HG03558 (cell line): ENCODE measurements at regions not wholly inside any gene's neighbourhood (a gene's known extent, or its start where the extent isn't known, plus 50 kb on each side); places are given as distances from the start of the nearest gene placed in this dataset.
"Not testable (repeated sequence)": the region's sequence is repeated elsewhere in the genome, so short reads cannot be mapped to it uniquely, and the experiment has no call there.

Source experiments
- ATAC-seq: cut with Tn5 transposase; IDR thresholded peaks from one replicate; pipeline ENCODE4 v1.9.1; 2021; ENCODE audit warnings: moderate number of reproducible peaks; ENCODE audit not compliant: unreplicated experiment; ENCODE audit errors: extremely low read depth

- no peak for ATAC-seq
These were observed 1383.3 kb upstream of the PCDH7 start for GRCh38 chr4:29336861-29337260.

GRCh38 chr4:29372971-29373370, 1347.2 kb upstream of the PCDH7 start:
- no peak for ATAC-seq

DNA sequence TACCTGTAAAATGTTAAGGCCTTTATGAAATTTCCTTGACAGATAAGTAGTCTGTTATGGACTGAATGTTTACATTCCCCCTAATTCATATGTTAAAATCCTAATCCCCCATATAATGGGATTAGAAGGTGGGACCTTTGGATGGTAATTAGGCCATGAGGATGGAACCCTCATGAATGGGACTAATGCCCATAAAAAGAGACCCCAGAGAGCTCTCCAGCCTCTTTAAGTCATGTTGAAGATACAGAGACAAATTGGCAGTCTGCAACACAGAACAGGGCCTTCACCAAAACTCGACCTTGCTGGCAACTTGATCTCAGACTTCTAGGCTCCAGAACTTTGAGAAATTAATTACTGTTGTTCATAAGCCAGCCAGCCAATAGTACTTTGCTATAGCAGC, 1344.5 kb upstream of the PCDH7 start:
- no peak for ATAC-seq

DNA sequence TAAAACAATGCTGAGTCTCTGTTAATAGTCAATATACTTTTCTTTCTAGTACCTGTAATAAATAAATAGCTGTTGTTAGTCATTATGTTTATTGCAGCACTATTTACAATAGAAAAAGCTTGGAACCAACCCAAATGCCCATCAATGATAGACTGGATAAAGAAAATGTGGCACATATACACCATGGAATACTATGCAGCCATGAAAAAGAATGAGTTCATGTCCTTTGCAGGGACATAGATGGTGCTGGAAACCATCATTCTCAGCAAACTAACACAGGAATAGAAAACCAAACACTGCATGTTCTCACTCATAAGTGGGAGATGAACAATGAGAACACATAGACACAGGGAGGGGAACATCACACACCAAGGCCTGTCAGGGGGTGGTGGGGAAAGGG, 1341.9 kb upstream of the PCDH7 start:
- not testable (repeated sequence) for ATAC-seq

- no peak for ATAC-seq
These were observed 1329.2 kb upstream of the PCDH7 start for GRCh38 chr4:29390921-29391320.

DNA sequence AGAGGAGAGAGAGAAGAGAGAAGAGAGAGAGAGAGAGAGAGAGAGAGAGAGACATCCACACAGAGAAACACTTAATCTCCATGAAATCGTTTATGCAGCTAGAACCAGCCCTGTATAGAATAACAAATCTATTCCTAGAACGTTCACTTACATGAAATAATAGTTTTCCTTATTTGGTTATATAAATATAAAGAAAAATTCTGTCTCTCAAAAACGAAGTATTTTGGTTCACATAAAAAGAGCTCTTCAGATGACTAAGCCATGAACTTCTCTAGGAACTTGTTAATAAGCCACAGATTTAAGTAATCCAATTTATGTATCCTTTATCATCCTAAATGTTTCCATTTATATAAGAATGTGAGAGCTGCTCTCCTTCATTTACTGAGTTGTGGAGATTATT, 1315.1 kb upstream of the PCDH7 start:
- no peak for ATAC-seq

DNA sequence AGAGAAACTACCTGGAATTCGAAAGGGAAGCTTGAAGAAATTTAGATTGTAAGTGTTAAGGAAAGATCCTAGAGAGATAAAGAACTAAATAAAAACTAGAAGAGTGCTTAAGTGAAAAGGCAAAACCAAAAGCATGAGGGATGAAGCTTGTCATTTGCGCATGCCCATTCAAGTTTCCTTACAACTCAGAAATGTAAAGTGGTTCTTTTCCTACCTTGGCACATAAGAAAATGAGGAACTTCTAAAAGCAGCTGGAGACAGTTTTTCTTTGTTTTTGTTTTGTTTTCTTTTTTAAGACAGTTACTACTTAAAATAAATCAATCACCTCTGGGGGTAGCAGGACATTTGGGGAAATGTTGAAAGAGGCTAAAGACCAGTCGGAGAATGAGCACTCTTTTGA, 1304.4 kb upstream of the PCDH7 start:
- no peak for ATAC-seq

DNA sequence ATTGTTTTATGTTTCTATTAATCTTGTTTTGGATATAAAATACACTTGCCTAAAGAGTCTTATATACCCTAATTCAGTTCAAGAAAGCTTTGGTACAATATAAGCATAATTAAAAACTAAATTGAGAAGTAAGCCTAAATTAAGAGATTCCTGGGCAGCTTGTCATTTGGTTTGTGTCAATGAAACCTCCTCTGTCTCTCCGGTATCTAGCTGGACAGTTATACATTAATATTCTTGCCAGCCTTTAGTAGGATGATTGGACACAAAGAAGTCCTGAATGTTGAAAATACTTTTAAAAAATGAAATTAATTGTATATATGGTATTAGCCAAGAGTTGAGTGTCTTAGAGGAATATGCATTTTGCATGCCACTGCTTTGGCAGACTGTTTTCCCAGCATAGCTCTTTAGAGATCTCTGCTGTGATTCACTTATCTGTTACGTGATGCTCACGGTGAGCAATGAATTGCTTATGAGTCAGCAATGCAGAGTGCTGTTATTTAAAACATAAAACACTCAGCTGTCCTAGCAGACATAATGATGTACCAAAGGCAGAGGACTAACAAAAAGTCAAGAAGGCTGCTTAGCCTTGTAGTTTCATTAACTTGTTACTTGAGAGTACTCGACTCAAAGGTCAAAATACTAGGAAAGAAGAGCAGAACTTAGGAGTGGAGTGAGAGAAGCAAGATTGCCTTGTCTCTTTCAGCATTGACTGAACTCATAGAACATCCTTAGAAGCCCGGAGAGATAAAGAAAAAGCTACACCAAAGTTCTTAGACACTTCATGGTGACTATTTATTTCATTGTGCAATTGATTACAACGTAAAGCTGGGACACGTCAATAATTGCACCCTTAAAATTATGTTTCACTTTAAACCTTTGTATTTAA, 1296.1 kb upstream of the PCDH7 start:
- ATAC-seq: no peak

DNA sequence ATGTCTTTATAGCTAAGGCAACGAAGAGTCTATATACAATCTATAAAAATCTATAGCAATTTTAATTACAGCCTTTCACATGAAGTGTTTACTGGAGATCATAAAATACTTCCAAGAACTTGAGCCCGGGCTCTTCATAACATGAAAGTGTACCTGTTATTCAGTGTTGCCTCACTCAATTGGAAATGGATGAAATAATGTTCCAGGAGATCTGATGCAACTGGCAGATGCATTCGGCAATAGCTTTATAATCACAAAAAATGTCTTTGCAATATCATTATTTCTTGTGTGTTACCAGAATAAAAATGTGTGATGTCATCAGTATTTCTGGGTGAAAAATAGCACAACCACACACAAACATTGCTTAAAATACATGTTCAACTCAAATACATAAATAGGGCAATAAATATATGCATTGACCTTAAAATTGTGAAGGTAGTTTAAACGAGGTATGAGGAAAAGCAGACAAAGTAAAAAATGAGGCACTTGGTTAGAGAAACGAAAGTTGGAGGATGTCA, 1266.8 kb upstream of the PCDH7 start:
- no peak for ATAC-seq

GRCh38 chr4:29459926-29460325, 1260.2 kb upstream of the PCDH7 start:
- ATAC-seq: no peak

DNA sequence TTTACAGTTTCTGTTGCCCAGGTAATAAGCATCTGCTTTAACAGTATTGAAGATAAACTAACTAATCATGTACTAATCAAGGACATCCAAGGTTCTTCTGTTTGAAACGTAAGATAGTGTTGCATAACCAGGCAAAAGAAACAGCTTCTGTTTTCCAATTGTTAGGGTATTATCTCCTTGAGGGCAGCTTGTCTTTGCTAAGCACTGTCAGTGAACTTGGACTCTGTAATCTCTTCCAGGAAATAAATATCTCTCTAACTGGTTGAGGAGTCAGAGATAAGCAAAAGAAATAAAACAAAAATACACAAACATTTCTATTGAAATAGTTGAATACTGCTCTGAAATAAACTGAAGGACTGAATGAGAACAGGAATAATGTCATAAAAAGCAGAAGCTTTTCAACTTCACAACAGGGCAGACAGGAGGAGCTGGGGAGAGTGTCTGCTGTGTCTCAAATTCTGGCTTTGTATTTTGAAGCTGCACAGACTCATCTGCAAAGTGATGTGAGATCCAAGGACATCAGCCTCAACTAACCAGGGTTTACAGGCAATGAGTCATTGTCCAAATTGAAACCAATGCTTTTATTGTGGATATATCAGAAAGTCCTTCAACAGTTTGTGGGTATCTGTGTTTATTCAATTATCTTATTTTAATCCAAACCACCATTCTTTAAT, 1253.0 kb upstream of the PCDH7 start:
- no peak for ATAC-seq
